Esophagus muscularis mucosa (tissue), 4 donors: ENCODE measurements at regions not wholly inside any gene's neighbourhood (a gene's known extent, or its start where the extent isn't known, plus 50 kb on each side); places are given as distances from the start of the nearest gene placed in this dataset.

Source experiments
- EP300 ChIP-seq: sonication (generic); formaldehyde crosslinking; IDR thresholded peaks from one replicate; pipeline ENCODE4 v1.6.1; 2017; ENCODE audit warnings: antibody characterized with exemption
- POLR2A ChIP-seq: fragments of 450-650 bp; IDR thresholded peaks from one replicate; pipeline ENCODE4 v1.6.1; 2017; ENCODE audit warnings: antibody characterized with exemption, moderate library complexity, mild to moderate bottlenecking, low read depth
- TF ChIP-seq, protein P1 (sequence below), 3 experiments: fragments of 200-600 bp in 2 of 3; fragments of 450-650 bp in 1 of 3; sonication (generic) in 2 of 3; IDR thresholded peaks; one replicate each; pipeline ENCODE4 v1.5.1; 2017 to 2019; ENCODE audit warnings: antibody characterized with exemption in 3 of 3, mild to moderate bottlenecking in 2 of 3, moderate library complexity in 1 of 3

DNA sequence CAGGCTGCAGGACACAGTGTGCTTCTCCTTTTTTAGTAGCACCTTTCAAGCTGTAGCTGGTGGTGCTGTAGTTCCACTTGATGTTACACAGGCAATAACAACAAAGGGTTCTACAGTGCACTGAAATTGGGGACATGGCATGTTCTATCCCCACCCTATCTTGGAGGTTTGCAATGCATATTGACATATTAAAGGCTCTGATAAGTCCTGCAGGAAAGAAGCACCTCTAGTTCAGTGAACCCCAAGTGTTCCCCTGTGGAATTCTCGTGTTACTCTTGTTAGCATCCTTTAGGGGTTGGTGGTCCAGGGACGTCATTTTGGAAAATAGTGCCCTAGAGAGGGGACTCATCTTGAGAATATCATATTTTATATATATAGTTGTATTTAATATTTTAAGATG is 337.6 kb downstream of the DHX35 start:
- TF ChIP-seq, protein P1, sequence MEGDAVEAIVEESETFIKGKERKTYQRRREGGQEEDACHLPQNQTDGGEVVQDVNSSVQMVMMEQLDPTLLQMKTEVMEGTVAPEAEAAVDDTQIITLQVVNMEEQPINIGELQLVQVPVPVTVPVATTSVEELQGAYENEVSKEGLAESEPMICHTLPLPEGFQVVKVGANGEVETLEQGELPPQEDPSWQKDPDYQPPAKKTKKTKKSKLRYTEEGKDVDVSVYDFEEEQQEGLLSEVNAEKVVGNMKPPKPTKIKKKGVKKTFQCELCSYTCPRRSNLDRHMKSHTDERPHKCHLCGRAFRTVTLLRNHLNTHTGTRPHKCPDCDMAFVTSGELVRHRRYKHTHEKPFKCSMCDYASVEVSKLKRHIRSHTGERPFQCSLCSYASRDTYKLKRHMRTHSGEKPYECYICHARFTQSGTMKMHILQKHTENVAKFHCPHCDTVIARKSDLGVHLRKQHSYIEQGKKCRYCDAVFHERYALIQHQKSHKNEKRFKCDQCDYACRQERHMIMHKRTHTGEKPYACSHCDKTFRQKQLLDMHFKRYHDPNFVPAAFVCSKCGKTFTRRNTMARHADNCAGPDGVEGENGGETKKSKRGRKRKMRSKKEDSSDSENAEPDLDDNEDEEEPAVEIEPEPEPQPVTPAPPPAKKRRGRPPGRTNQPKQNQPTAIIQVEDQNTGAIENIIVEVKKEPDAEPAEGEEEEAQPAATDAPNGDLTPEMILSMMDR (IDR thresholded peaks at IDR 0.05) = no peak
- no peak for TF ChIP-seq EP300
- no peak for TF ChIP-seq POLR2A
